AG09319 (cell line): ENCODE measurements at regions not wholly inside any gene's neighbourhood (a gene's known extent, or its start where the extent isn't known, plus 50 kb on each side); places are given as distances from the start of the nearest gene placed in this dataset.
"Not testable (repeated sequence)": the region's sequence is repeated elsewhere in the genome, so short reads cannot be mapped to it uniquely, and the experiment has no call there.

Experiments used
- DNase-seq: peaks from one replicate; pipeline ENCODE4 v3.0.0-alpha.2; 2010; ENCODE audit warnings: low read depth; ENCODE audit errors: extremely low read depth
- CTCF ChIP-seq: IDR thresholded peaks from 2 replicates; pipeline ENCODE4 v1.5.1; 2011; ENCODE audit warnings: low read depth, mild to moderate bottlenecking, inconsistent platforms, low read length, moderate library complexity

DNA sequence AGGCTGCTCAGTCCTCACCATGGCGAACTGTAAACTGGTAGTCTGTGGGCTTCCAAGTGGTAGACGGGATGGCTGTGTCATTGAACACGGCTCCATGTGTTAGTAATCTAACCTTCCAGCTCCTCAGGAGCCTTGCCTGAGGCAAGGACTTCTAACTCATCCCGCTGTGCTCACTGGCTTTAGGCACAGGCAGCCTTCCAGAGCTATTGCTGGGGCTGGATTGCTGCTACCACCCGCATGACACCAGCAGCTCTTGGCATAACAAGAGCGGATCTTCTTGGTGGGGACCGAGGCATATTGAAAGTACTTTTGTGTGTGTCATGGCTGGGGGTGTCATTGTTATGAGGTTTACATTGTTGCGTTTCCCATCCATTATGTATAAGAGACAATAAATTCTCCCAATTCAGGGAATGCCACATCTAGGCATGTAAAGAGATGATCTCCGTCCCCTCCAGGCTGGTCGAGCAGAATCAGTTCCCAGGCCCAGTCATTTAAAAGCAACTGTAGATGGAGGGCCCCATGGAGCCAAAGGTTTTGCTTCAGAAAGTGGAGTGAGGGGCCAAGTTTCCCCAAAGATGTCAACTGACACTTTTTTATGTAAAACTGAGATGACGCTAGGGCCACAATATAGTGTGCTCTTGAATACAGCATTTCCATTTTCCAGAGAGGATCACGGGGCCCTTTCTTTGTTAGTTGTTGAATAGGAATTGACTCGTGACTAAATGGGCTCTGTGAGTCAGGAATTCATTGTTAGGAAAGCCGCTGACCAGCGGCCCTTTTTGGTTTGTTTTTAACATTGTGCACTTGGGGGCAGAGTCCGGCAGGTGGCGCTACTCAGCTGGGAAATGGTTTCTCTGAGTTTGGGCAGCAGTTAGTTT, 759.5 kb downstream of the TAF11L14 start:
- no peak for DNase-seq

DNA sequence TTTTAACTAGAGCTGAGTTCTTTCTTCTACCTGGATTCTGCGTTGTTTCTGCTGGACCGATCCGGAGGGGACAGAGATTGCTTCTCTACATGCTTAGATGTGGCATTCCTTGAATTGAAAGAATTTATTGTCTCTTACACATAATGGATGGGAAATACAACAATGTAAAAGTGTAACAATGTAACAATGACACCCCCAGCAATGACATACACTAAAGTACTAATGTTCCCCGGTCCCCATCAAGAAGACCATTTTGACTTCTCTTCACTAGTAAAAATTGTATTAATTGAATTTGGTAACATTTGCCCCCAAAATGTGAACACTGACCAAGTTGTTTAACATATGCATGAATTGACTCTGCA, 760.2 kb downstream of the TAF11L14 start:
- no peak for DNase-seq
- TF ChIP-seq CTCF, result no peak

More for the DNA sequence above, 759.5 kb downstream of the TAF11L14 start:
- peak; percentile 54 for TF ChIP-seq CTCF

- no peak for DNase-seq
- no peak for TF ChIP-seq CTCF
Observed at GRCh38 chr5:18395126-18396110, 761.2 kb downstream of the TAF11L14 start.

DNA sequence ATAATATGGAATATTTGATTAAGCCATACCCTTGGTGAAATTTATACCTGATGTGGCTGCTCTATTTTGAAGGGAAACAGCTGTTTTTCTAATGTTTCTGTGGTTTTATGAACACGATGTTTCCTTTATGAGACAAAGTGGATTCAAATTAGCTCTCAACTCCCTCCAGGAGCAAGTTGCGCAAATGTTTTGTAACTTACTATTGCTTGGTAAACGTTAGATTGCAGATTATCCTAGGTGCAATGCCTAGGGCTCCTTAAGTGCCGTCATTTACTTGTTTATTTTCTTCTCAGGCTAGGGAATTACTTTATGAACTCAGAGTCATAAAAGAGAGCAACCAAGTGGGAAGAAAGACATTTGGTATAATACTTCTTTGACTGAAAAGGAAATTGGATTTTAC, 763.1 kb downstream of the TAF11L14 start:
- no peak for TF ChIP-seq CTCF
- DNase-seq, result no peak

DNA sequence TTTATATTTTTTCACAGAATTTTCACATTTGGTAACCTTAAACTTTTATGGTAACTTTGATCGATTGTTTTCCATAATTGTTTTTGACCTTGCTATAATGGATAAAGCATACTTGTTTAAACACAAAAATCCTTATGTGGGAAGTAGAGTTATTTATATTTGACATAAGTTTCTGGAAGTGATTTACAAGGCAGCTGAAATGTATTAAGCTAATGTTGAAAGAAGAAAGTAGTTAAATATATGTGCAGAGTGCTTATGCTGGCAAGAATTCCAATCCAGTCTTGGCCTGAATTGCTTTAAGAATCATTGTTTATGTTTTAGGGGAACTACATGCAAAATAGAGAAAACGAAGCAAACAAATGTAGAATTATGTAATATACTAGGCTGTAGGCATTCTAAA, 763.6 kb downstream of the TAF11L14 start:
- DNase-seq, result no peak
- no peak for TF ChIP-seq CTCF

- DNase-seq, result not testable (repeated sequence)
Observed at GRCh38 chr5:18399461-18400327, 765.4 kb downstream of the TAF11L14 start.

GRCh38 chr5:18403141-18403540, 768.9 kb downstream of the TAF11L14 start:
- TF ChIP-seq CTCF, result no peak
- no peak for DNase-seq
